Neuronal stem cell (in vitro differentiated cells): ENCODE measurements at regions not wholly inside any gene's neighbourhood (a gene's known extent, or its start where the extent isn't known, plus 50 kb on each side); places are given as distances from the start of the nearest gene placed in this dataset.

Experiments
- DNase-seq: peaks from one replicate; pipeline ENCODE4 v3.0.0-alpha.2; 2013; ENCODE audit warnings: low spot score
- H2AFZ ChIP-seq: one replicate; pipeline ENCODE4 v1.6.1; 2013; ENCODE audit warnings: mild to moderate bottlenecking, low read length, inconsistent platforms
- H2AK5ac ChIP-seq: 2 replicates; pipeline ENCODE4 v1.6.1; 2013; ENCODE audit warnings: low read depth, mild to moderate bottlenecking, inconsistent platforms, low read length, moderate library complexity, mixed read lengths
- H2BK120ac ChIP-seq: 2 replicates; pipeline ENCODE4 v1.6.1; 2013; ENCODE audit warnings: low read depth, mild to moderate bottlenecking, inconsistent platforms, low read length, moderate library complexity, mixed read lengths
- H2BK12ac ChIP-seq: one replicate; pipeline ENCODE4 v1.6.1; 2013; ENCODE audit warnings: low read length, inconsistent platforms
- H2BK15ac ChIP-seq: 2 replicates; pipeline ENCODE4 v1.6.1; 2013; ENCODE audit warnings: mild to moderate bottlenecking, low read length, inconsistent platforms, mixed read lengths
- H2BK5ac ChIP-seq: one replicate; pipeline ENCODE4 v1.6.1; 2013; ENCODE audit warnings: inconsistent platforms, mild to moderate bottlenecking, low read length, moderate library complexity
- H3K14ac ChIP-seq: one replicate; pipeline ENCODE4 v1.6.1; 2013; ENCODE audit warnings: low read length, inconsistent platforms
- H3K18ac ChIP-seq: 2 replicates; pipeline ENCODE4 v1.6.1; 2013; ENCODE audit warnings: low read length, inconsistent platforms
- H3K23ac ChIP-seq: 2 replicates; pipeline ENCODE4 v1.6.1; 2013; ENCODE audit warnings: low read depth, mild to moderate bottlenecking, mixed read lengths, low read length, inconsistent platforms; ENCODE audit not compliant: poor library complexity
- H3K27ac ChIP-seq: replicated peaks from 3 replicates; pipeline ENCODE4 v1.5.1; 2013; ENCODE audit warnings: low read length, inconsistent platforms
- H3K27me3 ChIP-seq, 3 experiments: 2 replicates each; pipeline ENCODE4 v1.6.1; 2013; ENCODE audit warnings: low read length in 3 of 3, mild to moderate bottlenecking in 2 of 3, inconsistent platforms in 1 of 3, low read depth in 1 of 3, mixed read lengths in 1 of 3, moderate library complexity in 1 of 3; ENCODE audit not compliant: control insufficient read depth in 3 of 3, insufficient read depth in 3 of 3
- H3K36me3 ChIP-seq, 2 donors: replicated peaks in 1 of 2; 2 replicates each; pipeline ENCODE4 v1.6.1; 2013; ENCODE audit warnings: low read length in 2 of 2; ENCODE audit not compliant: control insufficient read depth in 2 of 2, insufficient read depth in 2 of 2
- H3K4ac ChIP-seq: 2 replicates; pipeline ENCODE4 v1.6.1; 2013; ENCODE audit warnings: inconsistent platforms, mild to moderate bottlenecking, low read length, moderate library complexity
- H3K4me1 ChIP-seq, 2 donors: 1 replicate in 1 of 2; 2 replicates in 1 of 2; pipeline ENCODE4 v1.6.1; 2013; ENCODE audit warnings: low read length in 2 of 2, low read depth in 1 of 2; ENCODE audit not compliant: control insufficient read depth in 2 of 2, insufficient read depth in 1 of 2
- H3K4me2 ChIP-seq: one replicate; pipeline ENCODE4 v1.6.1; 2013; ENCODE audit warnings: mild to moderate bottlenecking, low read length, inconsistent platforms; ENCODE audit not compliant: insufficient read depth, poor library complexity, severe bottlenecking
- H3K4me3 ChIP-seq, 2 donors: 2 replicates each; pipeline ENCODE4 v1.5.1; 2013; ENCODE audit warnings: low read length in 2 of 2, mild to moderate bottlenecking in 2 of 2, inconsistent platforms in 1 of 2, moderate library complexity in 1 of 2
- H3K79me1 ChIP-seq: one replicate; pipeline ENCODE4 v1.6.1; 2013; ENCODE audit warnings: low read depth, mild to moderate bottlenecking, inconsistent platforms, low read length, moderate library complexity
- H3K9ac ChIP-seq: one replicate; pipeline ENCODE4 v1.6.1; 2013; ENCODE audit warnings: mild to moderate bottlenecking, low read depth, low read length, inconsistent platforms; ENCODE audit not compliant: poor library complexity
- H3K9me3 ChIP-seq, 2 donors: replicated peaks in 1 of 2; 2 replicates each; pipeline versions ENCODE3 to v1.6.1; 2013; ENCODE audit warnings: low read length in 2 of 2, mild to moderate bottlenecking in 2 of 2, inconsistent platforms in 1 of 2, low read depth in 1 of 2, mixed read lengths in 1 of 2, moderate library complexity in 1 of 2; ENCODE audit not compliant: control insufficient read depth in 2 of 2, insufficient read depth in 1 of 2
- H4K8ac ChIP-seq: one replicate; pipeline ENCODE4 v1.6.1; 2013; ENCODE audit warnings: low read depth, mild to moderate bottlenecking, inconsistent platforms, low read length, moderate library complexity
- H4K91ac ChIP-seq: one replicate; pipeline ENCODE4 v1.6.1; 2013; ENCODE audit warnings: low read length, low read depth, mild to moderate bottlenecking, inconsistent platforms; ENCODE audit not compliant: poor library complexity
- WGBS, 2 donors: extraction: QIAGEN DNeasy Blood & Tissue Kit; methylation state at CpG; one replicate each; pipeline ENCODE4 v1.1.7; 2013; ENCODE audit warnings: missing lambda C conversion rate in 2 of 2, mixed read lengths in 1 of 2; ENCODE audit not compliant: insufficient read length in 2 of 2, insufficient replicate concordance in 1 of 2; ENCODE audit errors: extremely low coverage in 2 of 2; 5-methylcytosine and 5-hydroxymethylcytosine counted together

- no peaks in the 10 kb centered on the region for H3K36me3 ChIP-seq
- no peaks in the 10 kb centered on the region for H3K4me1 ChIP-seq
- H4K8ac ChIP-seq: no peak overlapping the region
- no peak overlapping the region for H3K9ac ChIP-seq
- H4K91ac ChIP-seq: no peak overlapping the region
- no peak overlapping the region for H2AFZ ChIP-seq
- no peak for DNase-seq
- no peaks in the 10 kb centered on the region for H3K9me3 ChIP-seq
- H2BK120ac ChIP-seq: no peak overlapping the region
- no peak overlapping the region for H2BK15ac ChIP-seq
- no peak overlapping the region for H3K4ac ChIP-seq
- no peaks in the 10 kb centered on the region for H3K27me3 ChIP-seq
- WGBS, 2 donors: no CpG with 5 or more reads among the region's 2 CpGs
- H2BK5ac ChIP-seq: no peak overlapping the region
- no peak overlapping the region for H3K4me3 ChIP-seq
- H3K27ac ChIP-seq: no peak overlapping the region
- H2BK12ac ChIP-seq: no peak overlapping the region
- no peak overlapping the region for H3K14ac ChIP-seq
- no peak overlapping the region for H3K4me2 ChIP-seq
- no peak overlapping the region for H3K23ac ChIP-seq
- H2AK5ac ChIP-seq: no peak overlapping the region
- H3K18ac ChIP-seq: no peak overlapping the region
- no peaks in the 10 kb centered on the region for H3K79me1 ChIP-seq
These were observed 441.9 kb upstream of the ADGRL4 start for GRCh38 chr1:79448426-79448825.

GRCh38 chr1:79441238-79441637, 434.7 kb upstream of the ADGRL4 start:
- Histone ChIP-seq H4K8ac (no peak overlapping the region), H3K9me3 (no peaks in the 10 kb centered on the region), H2AK5ac (no peak overlapping the region), H3K9ac (no peak overlapping the region), H2AFZ (peak overlapping the region; percentile 71), H3K4me2 (no peak overlapping the region), H3K27me3 (no peaks in the 10 kb centered on the region), H4K91ac (no peak overlapping the region), H3K23ac (no peak overlapping the region), H3K4me1 (no peaks in the 10 kb centered on the region), H2BK5ac (no peak overlapping the region), H2BK12ac (no peak overlapping the region), H2BK120ac (no peak overlapping the region), H3K4me3 (no peak overlapping the region), H3K14ac (no peak overlapping the region), H3K4ac (no peak overlapping the region), H3K79me1 (no peaks in the 10 kb centered on the region), H3K36me3 (no peaks in the 10 kb centered on the region), H3K18ac (no peak overlapping the region), H3K27ac (no peak overlapping the region), H2BK15ac (no peak overlapping the region)
- DNase-seq: no peak
- no CpG with 5 or more reads among the region's 2 CpGs for WGBS, 2 donors

- Histone ChIP-seq H4K8ac (no peak overlapping the region), H3K18ac (no peak overlapping the region), H3K4me2 (no peak overlapping the region), H3K4ac (no peak overlapping the region), H3K36me3 (no peaks in the 10 kb centered on the region), H2BK12ac (no peak overlapping the region), H3K14ac (no peak overlapping the region), H2AFZ (no peak overlapping the region), H2BK5ac (no peak overlapping the region), H3K9me3 (no peaks in the 10 kb centered on the region), H2BK15ac (no peak overlapping the region), H3K9ac (no peak overlapping the region), H3K79me1 (no peaks in the 10 kb centered on the region), H4K91ac (no peak overlapping the region), H2BK120ac (no peak overlapping the region), H3K4me1 (no peaks in the 10 kb centered on the region), H3K4me3 (no peak overlapping the region), H3K27ac (no peak overlapping the region), H3K27me3 (no peaks in the 10 kb centered on the region), H2AK5ac (no peak overlapping the region), H3K23ac (no peak overlapping the region)
- no peak for DNase-seq
- WGBS, 2 donors: no CpG with 5 or more reads among the region's 2 CpGs
These were observed 431.0 kb upstream of the ADGRL4 start for GRCh38 chr1:79437540-79437939.

- no peak overlapping the region for H3K4me2 ChIP-seq
- H3K27ac ChIP-seq: no peak overlapping the region
- H2BK5ac ChIP-seq: no peak overlapping the region
- no peak overlapping the region for H3K4ac ChIP-seq
- no peaks in the 10 kb centered on the region for H3K27me3 ChIP-seq
- H4K8ac ChIP-seq: no peak overlapping the region
- no peak overlapping the region for H2BK15ac ChIP-seq
- no peak for DNase-seq
- H2AK5ac ChIP-seq: no peak overlapping the region
- no peaks in the 10 kb centered on the region for H3K79me1 ChIP-seq
- no peak overlapping the region for H4K91ac ChIP-seq
- no peaks in the 10 kb centered on the region for H3K9me3 ChIP-seq
- WGBS, 2 donors: no CpG with 5 or more reads among the region's 2 CpGs
- H3K9ac ChIP-seq: no peak overlapping the region
- H3K14ac ChIP-seq: no peak overlapping the region
- H3K4me3 ChIP-seq: no peak overlapping the region
- H3K23ac ChIP-seq: no peak overlapping the region
- H3K4me1 ChIP-seq: peaks cover 0 to 2% of the 10 kb centered on the region in 2 donors
- H2AFZ ChIP-seq: peak overlapping the region; percentile 52
- H3K18ac ChIP-seq: no peak overlapping the region
- H3K36me3 ChIP-seq: no peaks in the 10 kb centered on the region
- no peak overlapping the region for H2BK12ac ChIP-seq
- no peak overlapping the region for H2BK120ac ChIP-seq
These were observed 424.8 kb upstream of the ADGRL4 start for GRCh38 chr1:79431340-79431739.
